ENCODE measurements at regions not wholly inside any gene's neighbourhood (a gene's known extent, or its start where the extent isn't known, plus 50 kb on each side); places are given as distances from the start of the nearest gene placed in this dataset.

GRCh38 chr1:38578271-38578951, 281.2 kb downstream of the RRAGC start:
- peak overlapping the region; percentile 25 for H3K9ac ChIP-seq (ENCODE audit: low read length)
- TF ChIP-seq MXI1 (conservative IDR thresholded peaks at IDR 0.05; ENCODE audit: poor library complexity, severe bottlenecking): no peak
- peak; percentile 36 for TF ChIP-seq RAD21 (conservative IDR thresholded peaks at IDR 0.05)
- no peak for TF ChIP-seq CTCF (IDR thresholded peaks at IDR 0.05; ENCODE audit: poor library complexity, severe bottlenecking)
- no peak for TF ChIP-seq EZH2 (IDR thresholded peaks at IDR 0.05; ENCODE audit: borderline replicate concordance, insufficient read depth, low read length, poor library complexity, severe bottlenecking)
- TF ChIP-seq POLR2AphosphoS5 (IDR thresholded peaks at IDR 0.05): no peak
- TF ChIP-seq SMC3 (conservative IDR thresholded peaks at IDR 0.05; ENCODE audit: poor library complexity): peak; percentile 39
- TF ChIP-seq EP300 (conservative IDR thresholded peaks at IDR 0.05; ENCODE audit: poor library complexity, severe bottlenecking): no peak
- H3K4me2 ChIP-seq (ENCODE audit: low read length): no peak overlapping the region
- no peak overlapping the region for H2AFZ ChIP-seq (ENCODE audit: low read depth, low read length)
- no peaks in the 10 kb centered on the region for H3K9me3 ChIP-seq (ENCODE audit: low read length)
- no peaks in the 10 kb centered on the region for H3F3A ChIP-seq (ENCODE audit: insufficient read depth, low read length, poor library complexity, severe bottlenecking)
- no peaks in the 10 kb centered on the region for H3K36me3 ChIP-seq (ENCODE audit: insufficient read depth, low read length)
- H3K9me2 ChIP-seq (ENCODE audit: insufficient read depth, low read length): no peaks in the 10 kb centered on the region
- peaks cover 24% of the 10 kb centered on the region for H3K27me3 ChIP-seq (ENCODE audit: insufficient read depth, low read depth, low read length)
- H3K79me2 ChIP-seq (replicated peaks; ENCODE audit: insufficient read depth, low read length): no peaks in the 10 kb centered on the region
- H4K20me1 ChIP-seq (ENCODE audit: insufficient read depth): no peaks in the 10 kb centered on the region
- H3K27ac ChIP-seq (ENCODE audit: low read length): no peak overlapping the region
- peak overlapping the region; percentile 65 for H3K4me3 ChIP-seq (ENCODE audit: low read length)

DNA sequence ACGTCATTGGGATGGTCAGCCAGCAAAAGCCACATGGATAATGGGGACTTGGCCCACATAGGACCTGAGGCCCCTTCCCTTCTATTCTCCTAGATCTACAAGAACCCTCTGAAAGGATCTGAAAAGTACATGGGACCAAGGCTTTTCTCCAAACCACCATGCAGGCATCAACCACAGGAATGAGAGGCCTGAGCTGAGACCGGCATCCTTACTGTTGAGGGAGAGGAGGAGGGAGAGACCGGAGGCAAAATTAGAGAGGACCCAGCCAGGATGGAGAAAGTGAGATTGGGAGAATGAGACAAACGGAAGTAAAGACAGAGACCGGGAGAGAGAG, 281.7 kb downstream of the RRAGC start:
- H3K4me3 ChIP-seq (ENCODE audit: low read length): peak overlapping the region; percentile 65
- H2AFZ ChIP-seq (ENCODE audit: low read depth, low read length): no peak overlapping the region
- no peaks in the 10 kb centered on the region for H3K9me2 ChIP-seq (ENCODE audit: insufficient read depth, low read length)
- H3K9me3 ChIP-seq (ENCODE audit: low read length): no peaks in the 10 kb centered on the region
- H3K27ac ChIP-seq (ENCODE audit: low read length): no peak overlapping the region
- H3K79me2 ChIP-seq (replicated peaks; ENCODE audit: insufficient read depth, low read length): no peaks in the 10 kb centered on the region
- no peaks in the 10 kb centered on the region for H4K20me1 ChIP-seq (ENCODE audit: insufficient read depth)
- TF ChIP-seq, protein P1, sequence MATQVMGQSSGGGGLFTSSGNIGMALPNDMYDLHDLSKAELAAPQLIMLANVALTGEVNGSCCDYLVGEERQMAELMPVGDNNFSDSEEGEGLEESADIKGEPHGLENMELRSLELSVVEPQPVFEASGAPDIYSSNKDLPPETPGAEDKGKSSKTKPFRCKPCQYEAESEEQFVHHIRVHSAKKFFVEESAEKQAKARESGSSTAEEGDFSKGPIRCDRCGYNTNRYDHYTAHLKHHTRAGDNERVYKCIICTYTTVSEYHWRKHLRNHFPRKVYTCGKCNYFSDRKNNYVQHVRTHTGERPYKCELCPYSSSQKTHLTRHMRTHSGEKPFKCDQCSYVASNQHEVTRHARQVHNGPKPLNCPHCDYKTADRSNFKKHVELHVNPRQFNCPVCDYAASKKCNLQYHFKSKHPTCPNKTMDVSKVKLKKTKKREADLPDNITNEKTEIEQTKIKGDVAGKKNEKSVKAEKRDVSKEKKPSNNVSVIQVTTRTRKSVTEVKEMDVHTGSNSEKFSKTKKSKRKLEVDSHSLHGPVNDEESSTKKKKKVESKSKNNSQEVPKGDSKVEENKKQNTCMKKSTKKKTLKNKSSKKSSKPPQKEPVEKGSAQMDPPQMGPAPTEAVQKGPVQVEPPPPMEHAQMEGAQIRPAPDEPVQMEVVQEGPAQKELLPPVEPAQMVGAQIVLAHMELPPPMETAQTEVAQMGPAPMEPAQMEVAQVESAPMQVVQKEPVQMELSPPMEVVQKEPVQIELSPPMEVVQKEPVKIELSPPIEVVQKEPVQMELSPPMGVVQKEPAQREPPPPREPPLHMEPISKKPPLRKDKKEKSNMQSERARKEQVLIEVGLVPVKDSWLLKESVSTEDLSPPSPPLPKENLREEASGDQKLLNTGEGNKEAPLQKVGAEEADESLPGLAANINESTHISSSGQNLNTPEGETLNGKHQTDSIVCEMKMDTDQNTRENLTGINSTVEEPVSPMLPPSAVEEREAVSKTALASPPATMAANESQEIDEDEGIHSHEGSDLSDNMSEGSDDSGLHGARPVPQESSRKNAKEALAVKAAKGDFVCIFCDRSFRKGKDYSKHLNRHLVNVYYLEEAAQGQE (IDR thresholded peaks at IDR 0.05; ENCODE audit: borderline replicate concordance): no peak
- H3K9ac ChIP-seq (ENCODE audit: low read length): no peak overlapping the region
- no peaks in the 10 kb centered on the region for H3K36me3 ChIP-seq (ENCODE audit: insufficient read depth, low read length)
- H3K27me3 ChIP-seq (ENCODE audit: insufficient read depth, low read depth, low read length): peaks cover 24% of the 10 kb centered on the region
- H3F3A ChIP-seq (ENCODE audit: insufficient read depth, low read length, poor library complexity, severe bottlenecking): no peaks in the 10 kb centered on the region
- no peak overlapping the region for H3K4me2 ChIP-seq (ENCODE audit: low read length)

GRCh38 chr1:38577385-38577784, 282.2 kb downstream of the RRAGC start:
- Histone ChIP-seq H3K9me2 (ENCODE audit: insufficient read depth, low read length) (no peaks in the 10 kb centered on the region), H3K9me3 (ENCODE audit: low read length) (no peaks in the 10 kb centered on the region), H3K4me3 (ENCODE audit: low read length) (no peak overlapping the region), H3K9ac (ENCODE audit: low read length) (no peak overlapping the region), H2AFZ (ENCODE audit: low read depth, low read length) (no peak overlapping the region), H3F3A (ENCODE audit: insufficient read depth, low read length, poor library complexity, severe bottlenecking) (no peaks in the 10 kb centered on the region), H3K79me2 (replicated peaks; ENCODE audit: insufficient read depth, low read length) (no peaks in the 10 kb centered on the region), H4K20me1 (ENCODE audit: insufficient read depth) (no peaks in the 10 kb centered on the region), H3K36me3 (ENCODE audit: insufficient read depth, low read length) (no peaks in the 10 kb centered on the region), H3K27ac (ENCODE audit: low read length) (no peak overlapping the region), H3K27me3 (ENCODE audit: insufficient read depth, low read depth, low read length) (peaks cover 24% of the 10 kb centered on the region), H3K4me2 (ENCODE audit: low read length) (no peak overlapping the region)
- TF ChIP-seq TAF1 (IDR thresholded peaks at IDR 0.05; ENCODE audit: low read depth): no peak
- TF ChIP-seq RAD21 (conservative IDR thresholded peaks at IDR 0.05): no peak
- TF ChIP-seq SMC3 (conservative IDR thresholded peaks at IDR 0.05; ENCODE audit: poor library complexity): no peak
- no peak for TF ChIP-seq EP300 (conservative IDR thresholded peaks at IDR 0.05; ENCODE audit: poor library complexity, severe bottlenecking)
- TF ChIP-seq POLR2AphosphoS5 (IDR thresholded peaks at IDR 0.05): no peak
- TF ChIP-seq, protein P1 (IDR thresholded peaks at IDR 0.05; ENCODE audit: borderline replicate concordance): no peak

Data from neural cell (in vitro differentiated cells).